Adrenal gland (tissue), 9 donors: ENCODE measurements at regions not wholly inside any gene's neighbourhood (a gene's known extent, or its start where the extent isn't known, plus 50 kb on each side); places are given as distances from the start of the nearest gene placed in this dataset.

Experiments used
- DNase-seq, 7 donors: peaks; one replicate each; pipeline ENCODE4 v3.0.0-alpha.2; 2019 to 2020
- H3K27ac ChIP-seq, 5 donors: fragments of 200-600 bp; sonication (generic) in 4 of 5; 1 replicate in 3 of 5; 2 replicates in 2 of 5; pipeline versions ENCODE4 v1.5.1 to v1.8.0; 2016 to 2020; ENCODE audit warnings: mild to moderate bottlenecking in 1 of 5
- H3K27me3 ChIP-seq: fragments of 200-600 bp; 2 replicates; pipeline ENCODE4 v1.8.0; 2021
- H3K36me3 ChIP-seq, 2 donors: fragments of 200-600 bp; replicated peaks in 1 of 2; 1 replicate in 1 of 2; 2 replicates in 1 of 2; pipeline versions ENCODE4 v1.5.1 to v1.8.0; 2018 to 2022
- H3K4me1 ChIP-seq, 2 donors: fragments of 200-600 bp; replicated peaks in 1 of 2; 1 replicate in 1 of 2; 2 replicates in 1 of 2; pipeline versions ENCODE4 v1.5.1 to v1.8.0; 2018 to 2021
- H3K4me3 ChIP-seq, 4 donors: fragments of 200-600 bp; sonication (generic) in 3 of 4; one replicate each; pipeline ENCODE4 v1.5.1; 2016 to 2018
- H3K9me3 ChIP-seq, 3 donors: fragments of 200-600 bp; sonication (generic) in 1 of 3; replicated peaks in 1 of 3; 1 replicate in 2 of 3; 2 replicates in 1 of 3; pipeline versions ENCODE4 v1.5.1 to v1.8.0; 2016 to 2021
- CTCF ChIP-seq, 6 experiments: fragments of 450-650 bp in 4 of 6; fragments of 200-600 bp in 2 of 6; sonication (generic) in 1 of 6; IDR thresholded peaks; 1 replicate in 5 of 6; 2 replicates in 1 of 6; pipeline versions ENCODE4 v1.5.1 to v1.8.0; 2016 to 2021; ENCODE audit warnings: antibody characterized with exemption in 6 of 6, mild to moderate bottlenecking in 2 of 6, moderate library complexity in 1 of 6
- POLR2A ChIP-seq, 2 donors: fragments of 450-650 bp; IDR thresholded peaks; one replicate each; pipeline ENCODE4 v1.6.1; 2017; ENCODE audit warnings: antibody characterized with exemption in 2 of 2, mild to moderate bottlenecking in 2 of 2, moderate library complexity in 1 of 2
- WGBS, 4 donors: extraction: QIAGEN DNeasy Blood & Tissue Kit in 2 of 4; methylation state at CpG; one replicate each; pipeline versions ENCODE4 v1.1.5 to v1.1.7; 2013 to 2017; 5-methylcytosine and 5-hydroxymethylcytosine counted together
- intact Hi-C, 2 donors: fragments of 100-400 bp; cut with DNase I; formaldehyde crosslinking; loops; one replicate each; pipeline versions ENCODE4 v1.14.1 to v1.15.0; 2022 to 2023
- donor health status: healthy with polysubstance abuse.
- donor health status: Bipolar disorder and iron deficiency.
- donor health status: DM: yes; HTN: yes; CAD: no.
- donor health status: DM: no; HTN: no; CAD: no.
- donor health status: DM: no; HTN: no; CAD: no.

GRCh38 chr5:153404747-153405146, 85.7 kb upstream of the GRIA1 start:
- no peaks in the 10 kb centered on the region for H3K36me3 ChIP-seq
- no peaks in the 10 kb centered on the region for H3K27me3 ChIP-seq
- no peak overlapping the region for H3K27ac ChIP-seq
- 43 to 70% (median 63%) methylated on average over 2 to 7 of the region's 7 CpGs for WGBS, 4 donors
- no peak overlapping the region for H3K4me3 ChIP-seq
- DNase-seq = no peak
- TF ChIP-seq POLR2A (IDR thresholded peaks at IDR 0.05) = no peak
- H3K4me1 ChIP-seq = no peaks in the 10 kb centered on the region
- H3K9me3 ChIP-seq = no peaks in the 10 kb centered on the region
- intact Hi-C loops = no loop called here

- DNase-seq = no peak
- Histone ChIP-seq H3K36me3 (no peaks in the 10 kb centered on the region), H3K27ac (no peak overlapping the region), H3K9me3 (no peaks in the 10 kb centered on the region), H3K4me3 (no peak overlapping the region), H3K4me1 (no peaks in the 10 kb centered on the region), H3K27me3 (no peaks in the 10 kb centered on the region)
- TF ChIP-seq CTCF (IDR thresholded peaks at IDR 0.05) (no peak), POLR2A (IDR thresholded peaks at IDR 0.05) (no peak)
- intact Hi-C loops = no loop called here
These were observed 68.8 kb upstream of the GRIA1 start for GRCh38 chr5:153421676-153422075.

- WGBS, 4 donors = 0 to 31% (median 9%) methylated on average over 1 of the region's 1 CpG
- Histone ChIP-seq H3K27me3 (no peaks in the 10 kb centered on the region), H3K36me3 (no peaks in the 10 kb centered on the region), H3K27ac (no peak overlapping the region), H3K4me3 (no peak overlapping the region), H3K9me3 (no peaks in the 10 kb centered on the region), H3K4me1 (no peaks in the 10 kb centered on the region)
- TF ChIP-seq CTCF (IDR thresholded peaks at IDR 0.05) (no peak), POLR2A (IDR thresholded peaks at IDR 0.05) (no peak)
- DNase-seq = no peak
- intact Hi-C loops = no loop called here
These were observed 64.6 kb upstream of the GRIA1 start for GRCh38 chr5:153425914-153426313.

GRCh38 chr5:153429761-153430380, 60.6 kb upstream of the GRIA1 start:
- no peaks in the 10 kb centered on the region for H3K27me3 ChIP-seq
- DNase-seq = no peak
- H3K4me1 ChIP-seq = no peaks in the 10 kb centered on the region
- H3K27ac ChIP-seq = no peak overlapping the region
- TF ChIP-seq CTCF (IDR thresholded peaks at IDR 0.05) (no peak), POLR2A (IDR thresholded peaks at IDR 0.05) (no peak)
- no peak overlapping the region for H3K4me3 ChIP-seq
- WGBS, 4 donors = 71 to 92% (median 87%) methylated on average over 1 of the region's 1 CpG
- no peaks in the 10 kb centered on the region for H3K36me3 ChIP-seq
- H3K9me3 ChIP-seq = no peaks in the 10 kb centered on the region
- intact Hi-C loops = no loop called here

GRCh38 chr5:153432583-153432982, 57.9 kb upstream of the GRIA1 start:
- Histone ChIP-seq H3K36me3 (no peaks in the 10 kb centered on the region), H3K27me3 (no peaks in the 10 kb centered on the region), H3K27ac (no peak overlapping the region), H3K4me3 (no peak overlapping the region), H3K9me3 (no peaks in the 10 kb centered on the region), H3K4me1 (no peaks in the 10 kb centered on the region)
- intact Hi-C loops = no loop called here
- WGBS, 4 donors = 51 to 68% (median 62%) methylated on average over 3 of the region's 3 CpGs
- DNase-seq = no peak
- TF ChIP-seq CTCF (IDR thresholded peaks at IDR 0.05) (no peak), POLR2A (IDR thresholded peaks at IDR 0.05) (no peak)
